GM12878 (cell line): ENCODE measurements at regions not wholly inside any gene's neighbourhood (a gene's known extent, or its start where the extent isn't known, plus 50 kb on each side); places are given as distances from the start of the nearest gene placed in this dataset.

Experiments
- ATAC-seq: fragments of 200-7000 bp; cut with Tn5 transposase; 3 replicates; pipeline ENCODE4 v1.9.1; 2020; ENCODE audit warnings: mild to moderate bottlenecking, moderate library complexity
- BruUV-seq: library from RNA; stranded (reverse); fragments of 400-500 nt; replicated peaks from 2 replicates; lab custom pipeline; 2021; lab: Mats Ljungman, UMichigan
- CTCF ChIA-PET: fragments of 300-600 bp; sonication (Branson Sonifier 250); formaldehyde crosslinking; extraction: SDS; loops from one replicate; lab custom pipeline; 2021; ENCODE audit warnings: inconsistent platforms; lab: Yijun Ruan, JAX
- POLR2A ChIA-PET: fragments of 350-600 bp; formaldehyde crosslinking; extraction: SDS; loops from one replicate; lab custom pipeline; 2021; ENCODE audit warnings: inconsistent platforms; lab: Charles Lee
- RAD21 ChIA-PET: fragments of 300-600 bp; sonication (Branson Sonifier 250); formaldehyde crosslinking; loops from one replicate; lab custom pipeline; 2023; ENCODE audit warnings: antibody characterized with exemption; ENCODE audit not compliant: unreplicated experiment; lab: Charles Lee
- SMC1A ChIA-PET: fragments of 300-600 bp; sonication (Branson Sonifier 250); formaldehyde crosslinking; loops from one replicate; lab custom pipeline; 2023; ENCODE audit not compliant: unreplicated experiment, uncharacterized antibody; lab: Charles Lee
- DNase-seq: peaks from one replicate; pipeline ENCODE4 v3.0.0-alpha.2; 2011; ENCODE audit warnings: low read depth, low spot score
- FAIRE-seq: peaks from 3 replicates; lab custom pipeline; 2011; peaks lifted over from hg19 to GRCh38; lab: Jason Lieb, UNC
- H2AFZ ChIP-seq: 2 replicates; pipeline ENCODE4 v1.6.0; 2011; ENCODE audit warnings: low read depth, low read length, control low read depth; ENCODE audit not compliant: control insufficient read depth
- H3K27ac ChIP-seq: 2 replicates; pipeline ENCODE4 v1.5.1; 2011; ENCODE audit warnings: control low read depth; ENCODE audit not compliant: control insufficient read depth, insufficient read depth
- H3K27me3 ChIP-seq, 2 experiments: replicated peaks in 1 of 2; 2 replicates each; pipeline versions ENCODE4 v1.6.0 to v1.6.1; 2011; ENCODE audit warnings: low read length in 1 of 2; ENCODE audit not compliant: control insufficient read depth in 2 of 2, insufficient read depth in 2 of 2
- H3K36me3 ChIP-seq, 2 experiments: 2 replicates each; pipeline ENCODE4 v1.5.1; 2011; ENCODE audit warnings: low read length in 1 of 2; ENCODE audit not compliant: control insufficient read depth in 2 of 2, insufficient read depth in 2 of 2
- H3K4me1 ChIP-seq: 2 replicates; pipeline ENCODE4 v1.6.1; 2011; ENCODE audit warnings: mild to moderate bottlenecking, low read length, moderate library complexity, mixed read lengths; ENCODE audit not compliant: control insufficient read depth, insufficient read depth
- H3K4me2 ChIP-seq: 2 replicates; pipeline ENCODE4 v1.6.0; 2011; ENCODE audit warnings: control low read depth; ENCODE audit not compliant: control insufficient read depth, insufficient read depth
- H3K4me3 ChIP-seq: fragments of 200-600 bp; sonication (generic); 2 replicates; pipeline ENCODE4 v1.5.1; 2016
- H3K79me2 ChIP-seq: 2 replicates; pipeline ENCODE4 v1.6.0; 2011; ENCODE audit warnings: low read length; ENCODE audit not compliant: control insufficient read depth, insufficient read depth
- H3K9ac ChIP-seq: 2 replicates; pipeline ENCODE4 v1.8.0; 2011; ENCODE audit warnings: low read length, control low read depth, mixed read lengths; ENCODE audit not compliant: control insufficient read depth, insufficient read depth
- H3K9me3 ChIP-seq: replicated peaks from 3 replicates; pipeline ENCODE4 v1.5.1; 2011; ENCODE audit warnings: mild to moderate bottlenecking, low read length; ENCODE audit not compliant: control insufficient read depth, insufficient read depth
- H4K20me1 ChIP-seq: 2 replicates; pipeline ENCODE4 v1.6.0; 2011; ENCODE audit not compliant: control insufficient read depth, insufficient read depth
- ATF2 ChIP-seq: IDR thresholded peaks from 2 replicates; pipeline ENCODE4 v1.6.1; 2012; ENCODE audit warnings: low read length, inconsistent platforms
- BHLHE40 ChIP-seq, 2 experiments: fragments of 450-650 bp in 1 of 2; IDR thresholded peaks; 2 replicates each; pipeline ENCODE4 v1.6.1; 2011 to 2017; ENCODE audit warnings: low read depth in 2 of 2, borderline replicate concordance in 1 of 2, improper control_type of control experiment in 1 of 2, low read length in 1 of 2, mild to moderate bottlenecking in 1 of 2
- CEBPB ChIP-seq, 2 experiments: fragments of 150-350 bp in 1 of 2; IDR thresholded peaks; 2 replicates each; pipeline ENCODE4 v1.6.1; 2012 to 2014; ENCODE audit warnings: low read depth in 2 of 2, low read length in 2 of 2, borderline replicate concordance in 1 of 2, inconsistent platforms in 1 of 2
- E2F4 ChIP-seq: IDR thresholded peaks from 2 replicates; pipeline ENCODE4 v1.6.1; 2012; ENCODE audit warnings: low read depth, low read length, improper control_type of control experiment
- EED ChIP-seq: sonication (generic); IDR thresholded peaks from 2 replicates; pipeline ENCODE4 v1.6.1; 2016; ENCODE audit warnings: antibody characterized with exemption, low read depth
- HDAC2 ChIP-seq: fragments of 200-600 bp; sonication (generic); IDR thresholded peaks from 2 replicates; pipeline ENCODE4 v1.6.1; 2017
- IKZF1 ChIP-seq: fragments of 450-650 bp; conservative IDR thresholded peaks from 2 replicates; pipeline ENCODE4 v1.6.1; 2017; ENCODE audit warnings: antibody characterized with exemption, mild to moderate bottlenecking
- IKZF2 ChIP-seq, 2 experiments: fragments of 450-650 bp; IDR thresholded peaks; 2 replicates each; pipeline ENCODE4 v1.6.1; 2017; ENCODE audit warnings: mild to moderate bottlenecking in 2 of 2, moderate library complexity in 2 of 2
- IRF4 ChIP-seq: IDR thresholded peaks from 2 replicates; pipeline ENCODE4 v1.6.1; 2011; ENCODE audit warnings: low read depth, low read length
- JUNB ChIP-seq: IDR thresholded peaks from 2 replicates; pipeline ENCODE4 v1.6.1; 2016; ENCODE audit warnings: antibody characterized with exemption, mild to moderate bottlenecking
- JUND ChIP-seq: IDR thresholded peaks from 2 replicates; pipeline ENCODE4 v1.6.1; 2012; ENCODE audit warnings: low read depth, mild to moderate bottlenecking, low read length, improper control_type of control experiment, moderate library complexity
- KDM1A ChIP-seq: fragments of 200-600 bp; sonication (generic); IDR thresholded peaks from 2 replicates; pipeline ENCODE4 v1.6.1; 2016; ENCODE audit warnings: borderline replicate concordance
- KLF5 ChIP-seq: fragments of 450-650 bp; IDR thresholded peaks from 2 replicates; pipeline ENCODE4 v1.6.1; 2014; ENCODE audit warnings: mild to moderate bottlenecking; ENCODE audit not compliant: partially characterized antibody
- MEF2B ChIP-seq: fragments of 450-650 bp; IDR thresholded peaks from 2 replicates; pipeline ENCODE4 v1.6.1; 2018; ENCODE audit warnings: mild to moderate bottlenecking, moderate library complexity; ENCODE audit not compliant: partially characterized antibody, poor library complexity, severe bottlenecking
- NBN ChIP-seq: fragments of 450-650 bp; IDR thresholded peaks from 2 replicates; pipeline ENCODE4 v1.6.1; 2016
- RAD51 ChIP-seq: fragments of 450-650 bp; IDR thresholded peaks from 2 replicates; pipeline ENCODE4 v1.6.1; 2016; ENCODE audit warnings: moderate library complexity, mild to moderate bottlenecking, inconsistent platforms
- SP1 ChIP-seq: IDR thresholded peaks from one replicate; pipeline ENCODE4 v1.6.1; 2011; ENCODE audit warnings: low read depth, low read length
- SREBF1 ChIP-seq: IDR thresholded peaks from 2 replicates; pipeline ENCODE4 v1.6.1; 2012; ENCODE audit warnings: mild to moderate bottlenecking, low read length
- TAF1 ChIP-seq: IDR thresholded peaks from 2 replicates; pipeline ENCODE4 v1.6.1; 2011; ENCODE audit warnings: mild to moderate bottlenecking, low read depth, low read length, borderline replicate concordance
- YY1 ChIP-seq: IDR thresholded peaks from 2 replicates; pipeline ENCODE4 v1.6.1; 2011; ENCODE audit warnings: low read depth, mild to moderate bottlenecking, low read length
- ZNF24 ChIP-seq: fragments of 450-650 bp; IDR thresholded peaks from 2 replicates; pipeline ENCODE4 v1.6.1; 2017; ENCODE audit warnings: antibody characterized with exemption, mild to moderate bottlenecking
- WGBS: methylation state at CpG from one replicate; pipeline ENCODE4 v1.1.6; 2016; ENCODE audit warnings: low lambda C conversion rate; ENCODE audit not compliant: insufficient replicate concordance, insufficient coverage; ENCODE audit errors: missing lambda C conversion rate; 5-methylcytosine and 5-hydroxymethylcytosine counted together
- in situ Hi-C: fragments of 300-500 bp; cut with MboI; formaldehyde crosslinking; loops from 9 replicates; pipeline ENCODE4 v1.14.3; 2018; ENCODE audit warnings: mixed read lengths
- intact Hi-C: fragments of 100-400 bp; cut with micrococcal nuclease; formaldehyde crosslinking; loops from one replicate; pipeline ENCODE4 v1.14.2; 2022; ENCODE audit not compliant: unreplicated experiment

GRCh38 chr9:99582814-99583213, 238.9 kb upstream of the NR4A3 start:
- no peak for FAIRE-seq

GRCh38 chr9:99588299-99588698, 233.4 kb upstream of the NR4A3 start:
- WGBS: 50% methylated on average over 3 of the region's 3 CpGs
- RAD21 ChIA-PET: no interaction called here
- H3K4me1 ChIP-seq: peaks cover 6% of the 10 kb centered on the region; the same call in 1 of the 2 replicates
- ATAC-seq (no peak), FAIRE-seq (no peak), DNase-seq (no peak)
- in situ Hi-C loops: no loop called here
- H4K20me1 ChIP-seq: no peaks in the 10 kb centered on the region
- no peaks in the 10 kb centered on the region for H3K27me3 ChIP-seq
- no peak overlapping the region for H3K4me2 ChIP-seq
- intact Hi-C loops: no loop called here
- H3K36me3 ChIP-seq: no peaks in the 10 kb centered on the region
- CTCF ChIA-PET: no interaction called here
- no peak overlapping the region for H3K4me3 ChIP-seq
- no peak overlapping the region for H3K9ac ChIP-seq
- H2AFZ ChIP-seq: no peak overlapping the region
- H3K79me2 ChIP-seq: no peaks in the 10 kb centered on the region
- SMC1A ChIA-PET: no interaction called here
- no peaks in the 10 kb centered on the region; the same call in 2 of the 3 replicates for H3K9me3 ChIP-seq
- BruUV-seq: no TSS peak
- POLR2A ChIA-PET: no interaction called here
- no peak overlapping the region for H3K27ac ChIP-seq
- TF ChIP-seq SP1 (no peak), KLF5 (no peak), NBN (no peak), E2F4 (no peak), KDM1A (no peak), TAF1 (no peak), ATF2 (no peak), YY1 (no peak), ZNF24 (no peak), SREBF1 (no peak), IRF4 (no peak), JUND (no peak), HDAC2 (no peak), MEF2B (no peak), RAD51 (no peak), CEBPB (IDR thresholded peaks at IDR 0.05; ENCODE audit: borderline replicate concordance in 1 of 2, low read depth in 2 of 2, low read length in 2 of 2) (no peak)

More at GRCh38 chr9:99582814-99583213, 238.9 kb upstream of the NR4A3 start:
- intact Hi-C loops (no loop called here), in situ Hi-C loops (no loop called here)
- Histone ChIP-seq H3K9me3 (no peaks in the 10 kb centered on the region; the same call in 2 of the 3 replicates), H3K27ac (no peak overlapping the region), H3K27me3 (no peaks in the 10 kb centered on the region), H3K4me1 (peaks cover 6% of the 10 kb centered on the region; the same call in 1 of the 2 replicates), H3K4me3 (no peak overlapping the region), H3K9ac (no peak overlapping the region), H3K4me2 (0 out of 2 replicates have a peak overlapping the region, but pooled peaks have one; percentile 4), H3K36me3 (no peaks in the 10 kb centered on the region), H3K79me2 (no peaks in the 10 kb centered on the region), H4K20me1 (no peaks in the 10 kb centered on the region), H2AFZ (no peak overlapping the region)
- POLR2A ChIA-PET: no interaction called here
- peak; percentile 70 for ATAC-seq
- no peak for DNase-seq
- CTCF ChIA-PET: interaction anchor here (1.0 to 1.5 kb wide), 2 partner anchors 10 to 351 kb away, joined by 3 read pairs; no protein-coding TSS in a partner anchor
- RAD21 ChIA-PET: no interaction called here
- WGBS: 45% methylated on average over 6 of the region's 6 CpGs
- SMC1A ChIA-PET: interaction anchor here (0.8 to 1.9 kb wide), 2 partner anchors 8 to 67 kb away, joined by 3 to 6 read pairs; no protein-coding TSS in a partner anchor
- TF ChIP-seq IKZF1 (0 out of 2 replicates have a peak, but pooled peaks have one; percentile 19), IKZF2 (IDR thresholded peaks at IDR 0.05) (no peak), JUNB (0 out of 2 replicates have a peak, but pooled peaks have one; percentile 10), BHLHE40 (IDR thresholded peaks at IDR 0.05; ENCODE audit: borderline replicate concordance in 1 of 2, low read depth in 2 of 2, low read length in 1 of 2) (peak; percentile 75 to 88; a peak in 3 of 4 replicates), EED (peak; percentile 57)
- no TSS peak for BruUV-seq
